Upper lobe of left lung (tissue), 4 donors: ENCODE measurements at regions not wholly inside any gene's neighbourhood (a gene's known extent, or its start where the extent isn't known, plus 50 kb on each side); places are given as distances from the start of the nearest gene placed in this dataset.

Experiments used
- CTCF ChIP-seq, 6 experiments: fragments of 450-650 bp in 4 of 6; fragments of 200-600 bp in 2 of 6; sonication (generic) in 2 of 6; IDR thresholded peaks; one replicate each; pipeline ENCODE4 v1.5.1; 2016 to 2019; ENCODE audit warnings: antibody characterized with exemption in 6 of 6
- EP300 ChIP-seq, 4 donors: sonication (generic); formaldehyde crosslinking; IDR thresholded peaks; one replicate each; pipeline ENCODE4 v1.5.1; 2017; ENCODE audit warnings: antibody characterized with exemption in 4 of 4, control low read depth in 2 of 4
- POLR2A ChIP-seq, 4 donors: fragments of 450-650 bp; IDR thresholded peaks; one replicate each; pipeline ENCODE4 v1.5.1; 2016 to 2017; ENCODE audit warnings: antibody characterized with exemption in 4 of 4, mild to moderate bottlenecking in 2 of 4
- POLR2AphosphoS5 ChIP-seq, 2 donors: sonication (generic); formaldehyde crosslinking; IDR thresholded peaks; one replicate each; pipeline ENCODE4 v1.5.1; 2017; ENCODE audit warnings: antibody characterized with exemption in 2 of 2

GRCh38 chr14:39768589-39768988 lies 336.4 kb upstream of the FBXO33 start:
- TF ChIP-seq POLR2A (IDR thresholded peaks at IDR 0.05) (no peak), CTCF (IDR thresholded peaks at IDR 0.05) (no peak), POLR2AphosphoS5 (IDR thresholded peaks at IDR 0.05) (no peak), EP300 (IDR thresholded peaks at IDR 0.05) (no peak)
